ENCODE measurements at regions not wholly inside any gene's neighbourhood (a gene's known extent, or its start where the extent isn't known, plus 50 kb on each side); places are given as distances from the start of the nearest gene placed in this dataset.

DNA sequence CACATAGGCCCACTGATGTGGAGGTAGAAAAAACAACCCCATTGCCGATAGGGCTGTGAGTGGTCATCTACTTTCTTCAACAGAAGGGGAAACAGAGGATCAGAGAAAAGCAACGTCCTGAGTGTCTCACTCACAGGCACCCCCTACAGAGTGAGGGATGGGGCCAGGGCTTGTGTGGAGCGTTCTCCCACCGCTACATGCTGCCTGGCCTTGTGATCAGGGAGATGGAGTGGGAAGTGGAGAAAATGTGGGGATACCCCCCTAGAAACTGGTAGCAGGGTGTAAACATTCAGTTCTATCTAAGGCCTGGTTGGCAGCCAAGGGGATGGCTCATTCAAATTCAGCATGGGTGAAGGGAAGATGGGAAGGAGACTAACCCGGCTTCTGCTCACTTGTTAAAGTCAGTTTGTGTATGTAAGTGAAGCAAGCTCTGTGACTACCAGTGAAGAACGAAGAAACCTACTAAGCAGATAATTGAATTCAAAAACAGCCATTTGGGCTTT is 73.0 kb upstream of the NAV2 start:
- H3K27me3 ChIP-seq (ENCODE audit: control insufficient read depth in 3 of 3, insufficient read depth in 3 of 3, low read depth in 1 of 3, low read length in 3 of 3), result no peaks in the 10 kb centered on the region
- H3K4me1 ChIP-seq (ENCODE audit: control insufficient read depth in 2 of 2, insufficient read depth in 1 of 2, low read depth in 1 of 2, low read length in 2 of 2), result peaks cover 0 to 1% of the 10 kb centered on the region in 2 donors
- no peak overlapping the region for H4K91ac ChIP-seq (ENCODE audit: low read depth, low read length, poor library complexity)
- H3K9ac ChIP-seq (ENCODE audit: low read depth, low read length, poor library complexity), result no peak overlapping the region
- H3K23ac ChIP-seq (ENCODE audit: low read depth, low read length, poor library complexity), result peak overlapping the region; percentile 17
- peaks cover 0 to 3% of the 10 kb centered on the region in 2 donors for H3K9me3 ChIP-seq (replicated peaks in 1 of 2; ENCODE audit: control insufficient read depth in 2 of 2, insufficient read depth in 1 of 2, low read depth in 1 of 2, low read length in 2 of 2)
- H2AFZ ChIP-seq (ENCODE audit: low read length), result no peak overlapping the region
- no peak overlapping the region for H2BK5ac ChIP-seq (ENCODE audit: low read length)
- H3K18ac ChIP-seq (ENCODE audit: low read length), result peak overlapping the region; percentile 53
- no peaks in the 10 kb centered on the region for H3K36me3 ChIP-seq (replicated peaks in 1 of 2; ENCODE audit: control insufficient read depth in 2 of 2, insufficient read depth in 2 of 2, low read length in 2 of 2)
- no peak overlapping the region for H3K4ac ChIP-seq (ENCODE audit: low read length)
- DNase-seq (ENCODE audit: low spot score), result no peak
- no peak overlapping the region for H2BK12ac ChIP-seq (ENCODE audit: low read length)
- H2BK120ac ChIP-seq (ENCODE audit: low read depth, low read length), result no peak overlapping the region
- H3K27ac ChIP-seq (replicated peaks; ENCODE audit: low read length), result no peak overlapping the region
- H3K4me3 ChIP-seq (ENCODE audit: low read length in 2 of 2), result no peak overlapping the region
- no peak overlapping the region for H3K14ac ChIP-seq (ENCODE audit: low read length)
- peak overlapping the region; percentile 12 for H2AK5ac ChIP-seq (ENCODE audit: low read depth, low read length)
- no peak overlapping the region for H2BK15ac ChIP-seq (ENCODE audit: low read length)
- H3K4me2 ChIP-seq (ENCODE audit: insufficient read depth, low read length, poor library complexity, severe bottlenecking), result no peak overlapping the region
- no peak overlapping the region for H4K8ac ChIP-seq (ENCODE audit: low read depth, low read length)
- no peaks in the 10 kb centered on the region for H3K79me1 ChIP-seq (ENCODE audit: low read depth, low read length)
- WGBS, 2 donors (ENCODE audit: extremely low coverage in 2 of 2, insufficient read length in 2 of 2, insufficient replicate concordance in 1 of 2), result no CpG with 5 or more reads among the region's 6 CpGs

DNA sequence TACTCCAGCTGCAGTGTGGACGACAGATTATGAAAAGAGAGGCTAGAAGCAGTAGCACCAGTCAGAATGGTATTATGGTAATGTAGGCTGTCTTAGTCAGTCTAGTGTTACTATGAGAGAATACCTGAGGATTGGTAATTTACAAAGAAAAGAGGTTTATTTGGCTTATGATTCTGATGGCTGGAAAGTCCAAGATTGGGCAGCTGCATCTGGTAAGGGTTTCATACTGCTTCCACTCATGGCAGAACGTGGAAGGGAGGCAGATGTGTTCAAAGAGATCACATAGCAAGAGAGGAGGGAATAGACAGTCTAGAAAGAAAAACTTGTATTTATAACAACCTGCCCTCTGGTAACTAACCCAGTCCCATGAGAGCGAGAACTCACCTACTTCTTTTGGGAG is 77.3 kb upstream of the NAV2 start:
- Histone ChIP-seq H3K9me3 (replicated peaks in 1 of 2; ENCODE audit: control insufficient read depth in 2 of 2, insufficient read depth in 1 of 2, low read depth in 1 of 2, low read length in 2 of 2) (peaks cover 0 to 4% of the 10 kb centered on the region in 2 donors), H3K23ac (ENCODE audit: low read depth, low read length, poor library complexity) (no peak overlapping the region), H3K9ac (ENCODE audit: low read depth, low read length, poor library complexity) (no peak overlapping the region), H3K14ac (ENCODE audit: low read length) (no peak overlapping the region), H3K4me2 (ENCODE audit: insufficient read depth, low read length, poor library complexity, severe bottlenecking) (no peak overlapping the region), H3K4ac (ENCODE audit: low read length) (no peak overlapping the region), H2BK12ac (ENCODE audit: low read length) (no peak overlapping the region), H3K79me1 (ENCODE audit: low read depth, low read length) (no peaks in the 10 kb centered on the region), H3K36me3 (replicated peaks in 1 of 2; ENCODE audit: control insufficient read depth in 2 of 2, insufficient read depth in 2 of 2, low read length in 2 of 2) (no peaks in the 10 kb centered on the region), H4K91ac (ENCODE audit: low read depth, low read length, poor library complexity) (no peak overlapping the region), H2AK5ac (ENCODE audit: low read depth, low read length) (no peak overlapping the region), H3K27ac (replicated peaks; ENCODE audit: low read length) (no peak overlapping the region), H4K8ac (ENCODE audit: low read depth, low read length) (no peak overlapping the region), H2AFZ (ENCODE audit: low read length) (no peak overlapping the region), H3K27me3 (ENCODE audit: control insufficient read depth in 3 of 3, insufficient read depth in 3 of 3, low read depth in 1 of 3, low read length in 3 of 3) (no peaks in the 10 kb centered on the region), H2BK120ac (ENCODE audit: low read depth, low read length) (no peak overlapping the region), H3K18ac (ENCODE audit: low read length) (no peak overlapping the region), H3K4me1 (ENCODE audit: control insufficient read depth in 2 of 2, insufficient read depth in 1 of 2, low read depth in 1 of 2, low read length in 2 of 2) (peaks cover 0 to 11% of the 10 kb centered on the region in 2 donors), H2BK5ac (ENCODE audit: low read length) (no peak overlapping the region), H2BK15ac (ENCODE audit: low read length) (no peak overlapping the region), H3K4me3 (ENCODE audit: low read length in 2 of 2) (no peak overlapping the region)
- WGBS, 2 donors (ENCODE audit: extremely low coverage in 2 of 2, insufficient read length in 2 of 2, insufficient replicate concordance in 1 of 2), result no CpG with 5 or more reads among the region's 3 CpGs
- no peak for DNase-seq (ENCODE audit: low spot score)

GRCh38 chr11:19633276-19633675 is 79.4 kb upstream of the NAV2 start:
- Histone ChIP-seq H3K79me1 (ENCODE audit: low read depth, low read length) (no peaks in the 10 kb centered on the region), H3K4me2 (ENCODE audit: insufficient read depth, low read length, poor library complexity, severe bottlenecking) (no peak overlapping the region), H3K4me1 (ENCODE audit: control insufficient read depth in 2 of 2, insufficient read depth in 1 of 2, low read depth in 1 of 2, low read length in 2 of 2) (peaks cover 0 to 11% of the 10 kb centered on the region in 2 donors), H2BK120ac (ENCODE audit: low read depth, low read length) (no peak overlapping the region), H2BK5ac (ENCODE audit: low read length) (no peak overlapping the region), H3K36me3 (replicated peaks in 1 of 2; ENCODE audit: control insufficient read depth in 2 of 2, insufficient read depth in 2 of 2, low read length in 2 of 2) (no peaks in the 10 kb centered on the region), H3K14ac (ENCODE audit: low read length) (no peak overlapping the region), H3K9ac (ENCODE audit: low read depth, low read length, poor library complexity) (no peak overlapping the region), H2AFZ (ENCODE audit: low read length) (no peak overlapping the region), H2BK15ac (ENCODE audit: low read length) (no peak overlapping the region), H3K4ac (ENCODE audit: low read length) (no peak overlapping the region), H3K23ac (ENCODE audit: low read depth, low read length, poor library complexity) (no peak overlapping the region), H2AK5ac (ENCODE audit: low read depth, low read length) (peak overlapping the region; percentile 44), H3K4me3 (ENCODE audit: low read length in 2 of 2) (no peak overlapping the region), H2BK12ac (ENCODE audit: low read length) (no peak overlapping the region), H4K8ac (ENCODE audit: low read depth, low read length) (no peak overlapping the region), H3K27ac (replicated peaks; ENCODE audit: low read length) (no peak overlapping the region), H3K9me3 (replicated peaks in 1 of 2; ENCODE audit: control insufficient read depth in 2 of 2, insufficient read depth in 1 of 2, low read depth in 1 of 2, low read length in 2 of 2) (peaks cover 0 to 9% of the 10 kb centered on the region in 2 donors), H4K91ac (ENCODE audit: low read depth, low read length, poor library complexity) (no peak overlapping the region), H3K27me3 (ENCODE audit: control insufficient read depth in 3 of 3, insufficient read depth in 3 of 3, low read depth in 1 of 3, low read length in 3 of 3) (no peaks in the 10 kb centered on the region), H3K18ac (ENCODE audit: low read length) (peak overlapping the region; percentile 16)
- DNase-seq (ENCODE audit: low spot score), result no peak
- WGBS, 2 donors (ENCODE audit: extremely low coverage in 2 of 2, insufficient read length in 2 of 2, insufficient replicate concordance in 1 of 2), result no CpG with 5 or more reads among the region's 7 CpGs

GRCh38 chr11:19632499-19632834 is 80.2 kb upstream of the NAV2 start:
- H3K36me3 ChIP-seq (replicated peaks in 1 of 2; ENCODE audit: control insufficient read depth in 2 of 2, insufficient read depth in 2 of 2, low read length in 2 of 2), result no peaks in the 10 kb centered on the region
- H3K23ac ChIP-seq (ENCODE audit: low read depth, low read length, poor library complexity), result no peak overlapping the region
- H3K79me1 ChIP-seq (ENCODE audit: low read depth, low read length), result no peaks in the 10 kb centered on the region
- H3K14ac ChIP-seq (ENCODE audit: low read length), result no peak overlapping the region
- no peak overlapping the region for H2BK120ac ChIP-seq (ENCODE audit: low read depth, low read length)
- H4K91ac ChIP-seq (ENCODE audit: low read depth, low read length, poor library complexity), result no peak overlapping the region
- peaks cover 0 to 11% of the 10 kb centered on the region in 2 donors for H3K4me1 ChIP-seq (ENCODE audit: control insufficient read depth in 2 of 2, insufficient read depth in 1 of 2, low read depth in 1 of 2, low read length in 2 of 2)
- H3K27ac ChIP-seq (replicated peaks; ENCODE audit: low read length), result no peak overlapping the region
- H3K4me3 ChIP-seq (ENCODE audit: low read length in 2 of 2), result no peak overlapping the region
- no peaks in the 10 kb centered on the region for H3K27me3 ChIP-seq (ENCODE audit: control insufficient read depth in 3 of 3, insufficient read depth in 3 of 3, low read depth in 1 of 3, low read length in 3 of 3)
- no peak overlapping the region for H2BK15ac ChIP-seq (ENCODE audit: low read length)
- no peak overlapping the region for H2AK5ac ChIP-seq (ENCODE audit: low read depth, low read length)
- no peak overlapping the region for H2BK12ac ChIP-seq (ENCODE audit: low read length)
- H2AFZ ChIP-seq (ENCODE audit: low read length), result no peak overlapping the region
- H2BK5ac ChIP-seq (ENCODE audit: low read length), result no peak overlapping the region
- no peak overlapping the region for H3K4me2 ChIP-seq (ENCODE audit: insufficient read depth, low read length, poor library complexity, severe bottlenecking)
- no peak overlapping the region for H3K9ac ChIP-seq (ENCODE audit: low read depth, low read length, poor library complexity)
- WGBS, 2 donors (ENCODE audit: extremely low coverage in 2 of 2, insufficient read length in 2 of 2, insufficient replicate concordance in 1 of 2), result no CpG with 5 or more reads among the region's 3 CpGs
- H3K4ac ChIP-seq (ENCODE audit: low read length), result no peak overlapping the region
- H4K8ac ChIP-seq (ENCODE audit: low read depth, low read length), result no peak overlapping the region
- H3K9me3 ChIP-seq (replicated peaks in 1 of 2; ENCODE audit: control insufficient read depth in 2 of 2, insufficient read depth in 1 of 2, low read depth in 1 of 2, low read length in 2 of 2), result peaks cover 0 to 9% of the 10 kb centered on the region in 2 donors
- DNase-seq (ENCODE audit: low spot score), result no peak
- H3K18ac ChIP-seq (ENCODE audit: low read length), result no peak overlapping the region

Measured in neuronal stem cell (in vitro differentiated cells).